ENCODE measurements at regions not wholly inside any gene's neighbourhood (a gene's known extent, or its start where the extent isn't known, plus 50 kb on each side); places are given as distances from the start of the nearest gene placed in this dataset.

- Histone ChIP-seq H3K79me2 (ENCODE audit: control insufficient read depth, insufficient read depth, low read length) (no peaks in the 10 kb centered on the region), H3K9me3 (replicated peaks; ENCODE audit: control insufficient read depth, insufficient read depth, low read length) (no peaks in the 10 kb centered on the region), H3K9ac (ENCODE audit: control insufficient read depth, insufficient read depth, low read length) (no peak overlapping the region), H3K4me1 (ENCODE audit: control insufficient read depth, insufficient read depth, low read length) (no peaks in the 10 kb centered on the region), H2AFZ (ENCODE audit: control insufficient read depth, low read depth, low read length) (no peak overlapping the region), H3K4me3 (no peak overlapping the region), H3K27me3 (replicated peaks in 1 of 2; ENCODE audit: control insufficient read depth in 2 of 2, insufficient read depth in 2 of 2, low read length in 1 of 2) (no peaks in the 10 kb centered on the region), H3K36me3 (ENCODE audit: control insufficient read depth in 2 of 2, insufficient read depth in 2 of 2, low read length in 1 of 2) (no peaks in the 10 kb centered on the region), H4K20me1 (ENCODE audit: control insufficient read depth, insufficient read depth) (no peaks in the 10 kb centered on the region), H3K4me2 (ENCODE audit: control insufficient read depth, insufficient read depth) (no peak overlapping the region), H3K27ac (ENCODE audit: control insufficient read depth, insufficient read depth) (no peak overlapping the region)
- no TSS peak for BruUV-seq (replicated peaks)
- ATAC-seq (no peak), FAIRE-seq (no peak), DNase-seq (ENCODE audit: low read depth, low spot score) (no peak)
- in situ Hi-C loops (cut with MboI) = no loop called here
- ChIA-PET SMC1A (ENCODE audit: uncharacterized antibody, unreplicated experiment) (no interaction called here), POLR2A (no interaction called here), CTCF (no interaction called here), RAD21 (ENCODE audit: unreplicated experiment) (no interaction called here)
- intact Hi-C loops (cut with micrococcal nuclease; ENCODE audit: unreplicated experiment) = no loop called here
- TF ChIP-seq TARDBP (IDR thresholded peaks at IDR 0.05; ENCODE audit: borderline replicate concordance) = no peak
- TF ChIP-seq JUNB (IDR thresholded peaks at IDR 0.05) = no peak
- 25% methylated on average over 4 of the region's 4 CpGs for WGBS (ENCODE audit: insufficient coverage, insufficient replicate concordance, low lambda C conversion rate, missing lambda C conversion rate)
These were observed 456.7 kb downstream of the PCDH18 start for GRCh38 chr4:137075586-137075985.

DNA sequence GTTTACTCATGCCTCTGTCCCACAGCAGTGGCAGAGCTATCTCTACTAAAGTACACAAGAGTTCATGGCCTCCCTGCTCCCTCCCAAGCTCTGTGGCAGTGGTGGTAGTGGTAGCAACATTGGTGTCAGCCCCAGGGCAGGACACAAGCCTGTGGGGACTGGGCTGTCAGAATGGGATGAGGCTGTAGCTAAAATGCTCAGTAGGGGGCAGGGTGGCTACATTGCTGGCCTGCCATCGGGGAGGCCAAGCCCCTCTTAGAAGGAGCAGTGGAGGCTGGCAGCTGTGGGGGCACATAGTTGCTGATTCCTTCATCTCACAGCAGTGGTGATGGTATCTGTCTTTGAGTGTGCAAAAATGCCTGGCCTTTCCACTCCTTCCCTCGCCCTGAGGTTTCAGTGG, 461.7 kb downstream of the PCDH18 start:
- Histone ChIP-seq H2AFZ (ENCODE audit: control insufficient read depth, low read depth, low read length) (no peak overlapping the region), H3K4me3 (no peak overlapping the region), H3K4me2 (ENCODE audit: control insufficient read depth, insufficient read depth) (no peak overlapping the region), H3K36me3 (ENCODE audit: control insufficient read depth in 2 of 2, insufficient read depth in 2 of 2, low read length in 1 of 2) (no peaks in the 10 kb centered on the region), H4K20me1 (ENCODE audit: control insufficient read depth, insufficient read depth) (no peaks in the 10 kb centered on the region), H3K27me3 (replicated peaks in 1 of 2; ENCODE audit: control insufficient read depth in 2 of 2, insufficient read depth in 2 of 2, low read length in 1 of 2) (no peaks in the 10 kb centered on the region), H3K27ac (ENCODE audit: control insufficient read depth, insufficient read depth) (no peak overlapping the region), H3K4me1 (ENCODE audit: control insufficient read depth, insufficient read depth, low read length) (no peaks in the 10 kb centered on the region), H3K79me2 (ENCODE audit: control insufficient read depth, insufficient read depth, low read length) (no peaks in the 10 kb centered on the region), H3K9ac (ENCODE audit: control insufficient read depth, insufficient read depth, low read length) (no peak overlapping the region), H3K9me3 (replicated peaks; ENCODE audit: control insufficient read depth, insufficient read depth, low read length) (no peaks in the 10 kb centered on the region)
- in situ Hi-C loops (cut with MboI) = no loop called here
- ChIA-PET RAD21 (ENCODE audit: unreplicated experiment) (no interaction called here), SMC1A (ENCODE audit: uncharacterized antibody, unreplicated experiment) (no interaction called here), POLR2A (no interaction called here), CTCF (interaction anchor here (1.3 kb wide), 1 partner anchor 11 kb away, joined by 3 read pairs; no protein-coding TSS in a partner anchor)
- intact Hi-C loops (cut with micrococcal nuclease; ENCODE audit: unreplicated experiment) = no loop called here
- DNase-seq (ENCODE audit: low read depth, low spot score) (no peak), ATAC-seq (peak; percentile 45), FAIRE-seq (no peak)
- 0% methylated on average over 2 of the region's 2 CpGs for WGBS (ENCODE audit: insufficient coverage, insufficient replicate concordance, low lambda C conversion rate, missing lambda C conversion rate)
- no TSS peak for BruUV-seq (replicated peaks)
- no peak for TF ChIP-seq CREB1 (IDR thresholded peaks at IDR 0.05; ENCODE audit: low read depth)
- no peak for TF ChIP-seq SREBF1 (IDR thresholded peaks at IDR 0.05; ENCODE audit: low read length)
- TF ChIP-seq STAT1 (conservative IDR thresholded peaks at IDR 0.05) = no peak
- TF ChIP-seq SUZ12 (IDR thresholded peaks at IDR 0.05; ENCODE audit: unreplicated experiment) = no peak
- TF ChIP-seq IRF3 (IDR thresholded peaks at IDR 0.05) = no peak
- no peak for TF ChIP-seq CHD1 (IDR thresholded peaks at IDR 0.05; ENCODE audit: low read depth, low read length)
- no peak for TF ChIP-seq NRF1 (conservative IDR thresholded peaks at IDR 0.05; ENCODE audit: low read depth, low read length)
- no peak for TF ChIP-seq ZZZ3 (IDR thresholded peaks at IDR 0.05; ENCODE audit: control insufficient read depth, insufficient read length, low read depth)
- TF ChIP-seq ATF7 (IDR thresholded peaks at IDR 0.05; ENCODE audit: low read depth) = no peak
- no peak for TF ChIP-seq TBL1XR1 (IDR thresholded peaks at IDR 0.05; ENCODE audit: low read depth, low read length)
- TF ChIP-seq WRNIP1 (IDR thresholded peaks at IDR 0.05; ENCODE audit: borderline replicate concordance, low read depth, low read length) = no peak
- TF ChIP-seq USF2 (IDR thresholded peaks at IDR 0.05; ENCODE audit: borderline replicate concordance, low read depth, low read length) = no peak
- no peak for TF ChIP-seq TCF3 (IDR thresholded peaks at IDR 0.05; ENCODE audit: borderline replicate concordance, insufficient read depth, low read depth, low read length)
- no peak for TF ChIP-seq SPI1 (IDR thresholded peaks at IDR 0.05; ENCODE audit: borderline replicate concordance, insufficient read depth, low read depth, low read length)
- TF ChIP-seq KAT2A (conservative IDR thresholded peaks at IDR 0.05; ENCODE audit: control insufficient read depth, low read depth, low read length) = no peak
